K562 (cell line): ENCODE measurements at regions not wholly inside any gene's neighbourhood (a gene's known extent, or its start where the extent isn't known, plus 50 kb on each side); places are given as distances from the start of the nearest gene placed in this dataset.

Source experiments
- ATAC-seq: fragments of 200-7000 bp; cut with Tn5 transposase; 3 replicates; pipeline ENCODE4 v1.9.1; 2020; ENCODE audit warnings: moderate library complexity
- BruUV-seq: library from RNA; stranded (reverse); fragments of 400-500 nt; replicated peaks from 2 replicates; lab custom pipeline; 2021; lab: Mats Ljungman, UMichigan
- CTCF ChIA-PET: fragments of 300-600 bp; formaldehyde crosslinking; extraction: SDS; loops from one replicate; lab custom pipeline; 2021; ENCODE audit warnings: low intra/inter-chr PET ratio; lab: Yijun Ruan, JAX
- POLR2A ChIA-PET: fragments of 300-600, 350-650 bp; sonication (Branson Sonifier 250); formaldehyde crosslinking; extraction: SDS; loops from one replicate; lab custom pipeline; 2021; ENCODE audit warnings: antibody characterized with exemption, inconsistent platforms; lab: Yijun Ruan, JAX
- DNase-seq, 4 experiments: peaks; one replicate each; pipeline versions ENCODE4 v3.0.0 to v3.0.0-alpha.2; 2011 to 2018; ENCODE audit warnings: low spot score in 3 of 4, mixed read lengths in 3 of 4; ENCODE audit errors: extremely low read depth in 1 of 4
- FAIRE-seq: peaks from 2 replicates; lab custom pipeline; 2011; peaks lifted over from hg19 to GRCh38; lab: Jason Lieb, UNC
- H2AFZ ChIP-seq: 2 replicates; pipeline ENCODE4 v1.6.0; 2011; ENCODE audit warnings: low read depth, low read length, control low read depth, inconsistent platforms
- H3K27ac ChIP-seq: fragments of 200-600 bp; 3 replicates; pipeline ENCODE4 v1.8.0; 2011; ENCODE audit warnings: low read depth, mild to moderate bottlenecking, control low read depth, inconsistent platforms, low read length, moderate library complexity, mixed read lengths; ENCODE audit errors: extremely low read depth
- H3K27me3 ChIP-seq, 2 experiments: fragments of 300-600 bp in 1 of 2; 2 replicates in 1 of 2; 3 replicates in 1 of 2; pipeline versions ENCODE4 v1.6.0 to v1.8.0; 2011; ENCODE audit warnings: inconsistent platforms in 2 of 2, low read length in 2 of 2, mild to moderate bottlenecking in 1 of 2, mixed read lengths in 1 of 2, moderate library complexity in 1 of 2; ENCODE audit not compliant: control insufficient read depth in 2 of 2, insufficient read depth in 2 of 2
- H3K36me3 ChIP-seq: fragments of 300-600 bp; 3 replicates; pipeline ENCODE4 v1.8.0; 2011; ENCODE audit warnings: mild to moderate bottlenecking, low read length, inconsistent platforms; ENCODE audit not compliant: control insufficient read depth, insufficient read depth
- H3K4me1 ChIP-seq, 2 experiments: fragments of 200-600 bp in 1 of 2; replicated peaks in 1 of 2; 2 replicates in 1 of 2; 3 replicates in 1 of 2; pipeline versions ENCODE4 v1.5.1 to v1.8.0; 2011; ENCODE audit warnings: inconsistent platforms in 2 of 2, low read length in 2 of 2, mild to moderate bottlenecking in 1 of 2, mixed read lengths in 1 of 2, moderate library complexity in 1 of 2; ENCODE audit not compliant: control insufficient read depth in 2 of 2, insufficient read depth in 2 of 2
- H3K4me2 ChIP-seq: 2 replicates; pipeline ENCODE4 v1.6.1; 2011; ENCODE audit warnings: low read length, control low read depth, inconsistent platforms, mixed read lengths; ENCODE audit not compliant: insufficient read depth
- H3K4me3 ChIP-seq: fragments of 200-600 bp; sonication (generic), shearing (Covaris generic); 2 replicates; pipeline ENCODE4 v1.5.1; 2016; ENCODE audit warnings: control low read depth, inconsistent platforms
- H3K79me2 ChIP-seq: fragments of 200-600 bp; 3 replicates; pipeline ENCODE4 v1.8.0; 2011; ENCODE audit warnings: low read length, inconsistent platforms; ENCODE audit not compliant: control insufficient read depth, insufficient read depth
- H3K9ac ChIP-seq, 2 experiments: 2 replicates each; pipeline versions ENCODE4 v1.6.0 to v1.6.1; 2011; ENCODE audit warnings: low read depth in 2 of 2, low read length in 2 of 2, control low read depth in 1 of 2, inconsistent platforms in 1 of 2, mild to moderate bottlenecking in 1 of 2, mixed read lengths in 1 of 2; ENCODE audit not compliant: insufficient read depth in 1 of 2
- H3K9me1 ChIP-seq: one replicate; pipeline ENCODE4 v1.6.0; 2011; ENCODE audit warnings: inconsistent platforms, mild to moderate bottlenecking, low read length, moderate library complexity; ENCODE audit not compliant: control insufficient read depth, insufficient read depth
- H3K9me3 ChIP-seq: replicated peaks from 2 replicates; pipeline ENCODE4 v1.5.1; 2011; ENCODE audit warnings: low read depth, low read length, inconsistent platforms; ENCODE audit not compliant: control insufficient read depth, insufficient read depth
- H4K20me1 ChIP-seq: replicated peaks from 2 replicates; pipeline ENCODE4 v1.6.1; 2011; ENCODE audit warnings: low read length, inconsistent platforms, mixed read lengths; ENCODE audit not compliant: control insufficient read depth, insufficient read depth
- ARID3A ChIP-seq: IDR thresholded peaks from 2 replicates; pipeline ENCODE4 v1.6.1; 2012; ENCODE audit warnings: low read depth, low read length, improper control_type of control experiment, borderline replicate concordance
- ATF2 ChIP-seq: sonication (generic); formaldehyde crosslinking; IDR thresholded peaks from 2 replicates; pipeline ENCODE4 v1.8.1; 2022; ENCODE audit warnings: missing genetic modification reagents
- E2F5 ChIP-seq: sonication (generic); formaldehyde crosslinking; IDR thresholded peaks from 2 replicates; pipeline ENCODE4 v1.8.0; 2022; ENCODE audit warnings: mild to moderate bottlenecking, missing genetic modification reagents
- ELF1 ChIP-seq: fragments of 200-800 bp; sonication (Bioruptor generic); IDR thresholded peaks from 2 replicates; pipeline ENCODE4 v1.6.1; 2016; ENCODE audit warnings: missing genetic modification characterization, missing compliant biosample characterization
- EZH2 ChIP-seq: IDR thresholded peaks from 2 replicates; pipeline ENCODE4 v1.6.1; 2012; ENCODE audit warnings: low read depth, mild to moderate bottlenecking, inconsistent platforms, low read length, borderline replicate concordance
- GTF2F1 ChIP-seq: IDR thresholded peaks from 2 replicates; pipeline ENCODE4 v1.6.1; 2011; ENCODE audit warnings: low read depth, low read length, improper control_type of control experiment
- MCM5 ChIP-seq: fragments of 450-650 bp; IDR thresholded peaks from 2 replicates; pipeline ENCODE4 v1.6.1; 2016; ENCODE audit warnings: low read depth
- MXI1 ChIP-seq: IDR thresholded peaks from 2 replicates; pipeline ENCODE4 v1.6.1; 2011; ENCODE audit warnings: low read depth, mild to moderate bottlenecking, improper control_type of control experiment, low read length
- NCOA4 ChIP-seq: fragments of 450-650 bp; IDR thresholded peaks from 2 replicates; pipeline ENCODE4 v1.6.1; 2018; ENCODE audit warnings: mild to moderate bottlenecking; ENCODE audit not compliant: partially characterized antibody
- NEUROD1 ChIP-seq: fragments of 150-350 bp; IDR thresholded peaks from 2 replicates; pipeline ENCODE4 v1.6.1; 2014; ENCODE audit warnings: borderline replicate concordance, low read length, low read depth; ENCODE audit not compliant: partially characterized antibody
- NFYB ChIP-seq: IDR thresholded peaks from 2 replicates; pipeline ENCODE4 v1.6.1; 2011; ENCODE audit warnings: mild to moderate bottlenecking, moderate library complexity; ENCODE audit not compliant: insufficient read length; ENCODE audit errors: extremely low read depth
- NR1H2 ChIP-seq: sonication (generic); formaldehyde crosslinking; IDR thresholded peaks from 2 replicates; pipeline ENCODE4 v1.4.0; 2020; ENCODE audit warnings: mild to moderate bottlenecking, missing genetic modification reagents
- RAD51 ChIP-seq: fragments of 450-650 bp; IDR thresholded peaks from 2 replicates; pipeline ENCODE4 v1.7.1; 2016; ENCODE audit warnings: low read depth, mild to moderate bottlenecking, borderline replicate concordance
- RUNX1 ChIP-seq: sonication (generic); IDR thresholded peaks from 2 replicates; pipeline ENCODE4 v1.6.1; 2016; ENCODE audit warnings: antibody characterized with exemption, low read depth
- SPI1 ChIP-seq: IDR thresholded peaks from 2 replicates; pipeline ENCODE4 v1.6.1; 2011; ENCODE audit warnings: low read depth, low read length, control low read depth, borderline replicate concordance
- TSC22D4 ChIP-seq: fragments of 450-650 bp; IDR thresholded peaks from 2 replicates; pipeline ENCODE4 v1.6.1; 2016; ENCODE audit warnings: missing genetic modification characterization, missing biosample characterization, control low read depth
- USF2 ChIP-seq: sonication (generic); formaldehyde crosslinking; IDR thresholded peaks from 2 replicates; pipeline ENCODE4 v1.5.0; 2020; ENCODE audit warnings: missing genetic modification reagents
- ZNF175 ChIP-seq: fragments of 200-800 bp; sonication (Bioruptor generic); IDR thresholded peaks from 2 replicates; pipeline ENCODE4 v1.6.1; 2016; ENCODE audit warnings: low read depth, mild to moderate bottlenecking, missing genetic modification characterization, missing compliant biosample characterization
- WGBS: fragments of 100-300 bp; shearing (Covaris generic); methylation state at CpG from one replicate; pipeline ENCODE4 v1.1.6; 2016; ENCODE audit warnings: low coverage, mixed read lengths; ENCODE audit not compliant: insufficient coverage; ENCODE audit errors: missing lambda C conversion rate; 5-methylcytosine and 5-hydroxymethylcytosine counted together
- in situ Hi-C: fragments of 300-500 bp; cut with MboI; formaldehyde crosslinking; loops from 4 replicates; pipeline ENCODE4 v1.15.0; 2018; ENCODE audit warnings: inconsistent platforms, mixed read lengths
- intact Hi-C: fragments of 100-400 bp; cut with micrococcal nuclease; formaldehyde crosslinking; loops from 2 replicates; pipeline ENCODE4 v1.14.2; 2022

- H3K4me1 ChIP-seq: no peaks in the 10 kb centered on the region
- peak in 3 of 4 experiments; percentile 32 to 38 (median 37) for DNase-seq
- WGBS: 0% methylated on average over 4 of the region's 4 CpGs
- no peak overlapping the region for H3K27ac ChIP-seq
- ChIA-PET POLR2A (interaction anchor here (1.1 kb wide), 1 partner anchor 14 kb away, joined by 4 read pairs; no protein-coding TSS in a partner anchor), CTCF (no interaction called here)
- no peaks in the 10 kb centered on the region; the same call in 1 of the 2 replicates for H4K20me1 ChIP-seq
- FAIRE-seq: no peak
- intact Hi-C loops (no loop called here), in situ Hi-C loops (no loop called here)
- no peak overlapping the region for H3K9ac ChIP-seq
- H3K36me3 ChIP-seq: no peaks in the 10 kb centered on the region
- H2AFZ ChIP-seq: no peak overlapping the region
- no peak for ATAC-seq
- H3K9me1 ChIP-seq: no peaks in the 10 kb centered on the region
- no peak overlapping the region for H3K4me3 ChIP-seq
- no TSS peak for BruUV-seq
- 0 out of 5 replicates have a peak, but pooled peaks cover 0 to 4% of the 10 kb centered on the region in 2 experiments for H3K27me3 ChIP-seq
- no peaks in the 10 kb centered on the region for H3K79me2 ChIP-seq
- no peaks in the 10 kb centered on the region; the same call in 1 of the 2 replicates for H3K9me3 ChIP-seq
- H3K4me2 ChIP-seq: no peak overlapping the region
- TF ChIP-seq USF2 (CRISPR knock-in tag) (peak; percentile 52), EZH2 (no peak), NFYB (peak; percentile 31), MXI1 (no peak), ELF1 (tag) (no peak), NR1H2 (CRISPR knock-in tag) (no peak), TSC22D4 (tag) (no peak), NCOA4 (no peak), SPI1 (no peak), RUNX1 (no peak), NEUROD1 (no peak), GTF2F1 (no peak), E2F5 (CRISPR knock-in tag) (no peak), ARID3A (no peak), ZNF175 (CRISPR knock-in tag) (no peak), ATF2 (CRISPR knock-in tag) (no peak), MCM5 (no peak), RAD51 (peak; percentile 49; the same call in 1 of the 2 replicates)
Measured at GRCh38 chr16:5220705-5221104, 123.1 kb upstream of the EEF2KMT start.
